ENCODE measurements at regions not wholly inside any gene's neighbourhood (a gene's known extent, or its start where the extent isn't known, plus 50 kb on each side); places are given as distances from the start of the nearest gene placed in this dataset.

GRCh38 chr3:31331278-31331677, 201.4 kb upstream of the STT3B start:
- TF ChIP-seq ZNF274 (CRISPR knock-in tag; IDR thresholded peaks at IDR 0.05) (no peak), ZNF512 (CRISPR knock-in tag; IDR thresholded peaks at IDR 0.05) (no peak)

Data from HepG2 (cell line).